ENCODE measurements at regions not wholly inside any gene's neighbourhood (a gene's known extent, or its start where the extent isn't known, plus 50 kb on each side); places are given as distances from the start of the nearest gene placed in this dataset.

DNA sequence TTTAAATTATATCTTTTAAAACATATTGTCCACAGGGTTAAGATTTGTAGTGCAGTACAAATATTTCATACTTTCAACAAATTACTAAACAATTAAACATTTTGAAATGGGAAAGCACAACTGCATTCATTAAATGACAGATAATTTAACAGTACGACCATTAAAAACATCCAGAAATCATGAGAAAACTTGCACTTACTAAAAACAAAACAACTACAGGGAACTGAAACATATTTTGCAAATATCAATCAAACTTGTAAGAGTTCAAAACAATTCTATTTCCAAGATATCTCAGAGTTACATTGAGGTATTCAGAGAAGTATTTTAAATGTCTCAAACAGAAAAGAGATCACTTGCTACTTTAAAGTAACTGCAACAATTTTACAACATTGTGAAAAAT lies 478.5 kb upstream of the PCDH10 start:
- Histone ChIP-seq H3K4me2 (ENCODE audit: low read length) (no peak overlapping the region), H3K9me2 (ENCODE audit: insufficient read depth) (0 out of 2 replicates have a peak, but pooled peaks cover 3% of the 10 kb centered on the region), H3K9me3 (ENCODE audit: control insufficient read depth in 1 of 2, insufficient read depth in 1 of 2, low read depth in 1 of 2, low read length in 2 of 2) (no peaks in the 10 kb centered on the region), H3K9ac (ENCODE audit: low read length) (no peak overlapping the region), H3K27ac (ENCODE audit: low read depth, low read length) (no peak overlapping the region), H3K79me2 (ENCODE audit: insufficient read depth, low read length) (no peaks in the 10 kb centered on the region), H3K4me1 (ENCODE audit: control insufficient read depth in 1 of 2, insufficient read depth in 2 of 2, low read length in 2 of 2) (no peaks in the 10 kb centered on the region), H3K36me3 (ENCODE audit: control insufficient read depth in 1 of 2, insufficient read depth in 2 of 2, low read length in 2 of 2) (no peaks in the 10 kb centered on the region; a peak in 1 of 4 replicates), H4K20me1 (ENCODE audit: insufficient read depth) (no peaks in the 10 kb centered on the region), H2AFZ (ENCODE audit: low read depth, low read length, poor library complexity, severe bottlenecking) (no peak overlapping the region), H3K4me3 (replicated peaks in 1 of 2; ENCODE audit: low read depth in 1 of 2, low read length in 2 of 2) (no peak overlapping the region), H3K27me3 (ENCODE audit: insufficient read depth, low read length) (no peaks in the 10 kb centered on the region)
- BruUV-seq (replicated peaks) = no TSS peak
- DNase-seq (ENCODE audit: low read depth, low spot score) (no peak), ATAC-seq (no peak)
- POLR2A ChIA-PET = no interaction called here
- TF ChIP-seq SRF (IDR thresholded peaks at IDR 0.05; ENCODE audit: low read depth) (no peak), CEBPB (IDR thresholded peaks at IDR 0.05; ENCODE audit: low read depth) (no peak), RAD21 (IDR thresholded peaks at IDR 0.05; ENCODE audit: low read depth) (no peak), SP1 (IDR thresholded peaks at IDR 0.05; ENCODE audit: low read depth) (no peak), POLR2A (IDR thresholded peaks at IDR 0.05; ENCODE audit: borderline replicate concordance, extremely low read depth, insufficient read depth, insufficient read length) (no peak), JUND (IDR thresholded peaks at IDR 0.05) (no peak)
- TF ChIP-seq, protein P1, sequence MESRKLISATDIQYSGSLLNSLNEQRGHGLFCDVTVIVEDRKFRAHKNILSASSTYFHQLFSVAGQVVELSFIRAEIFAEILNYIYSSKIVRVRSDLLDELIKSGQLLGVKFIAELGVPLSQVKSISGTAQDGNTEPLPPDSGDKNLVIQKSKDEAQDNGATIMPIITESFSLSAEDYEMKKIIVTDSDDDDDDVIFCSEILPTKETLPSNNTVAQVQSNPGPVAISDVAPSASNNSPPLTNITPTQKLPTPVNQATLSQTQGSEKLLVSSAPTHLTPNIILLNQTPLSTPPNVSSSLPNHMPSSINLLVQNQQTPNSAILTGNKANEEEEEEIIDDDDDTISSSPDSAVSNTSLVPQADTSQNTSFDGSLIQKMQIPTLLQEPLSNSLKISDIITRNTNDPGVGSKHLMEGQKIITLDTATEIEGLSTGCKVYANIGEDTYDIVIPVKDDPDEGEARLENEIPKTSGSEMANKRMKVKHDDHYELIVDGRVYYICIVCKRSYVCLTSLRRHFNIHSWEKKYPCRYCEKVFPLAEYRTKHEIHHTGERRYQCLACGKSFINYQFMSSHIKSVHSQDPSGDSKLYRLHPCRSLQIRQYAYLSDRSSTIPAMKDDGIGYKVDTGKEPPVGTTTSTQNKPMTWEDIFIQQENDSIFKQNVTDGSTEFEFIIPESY (IDR thresholded peaks at IDR 0.05; ENCODE audit: extremely low read depth, insufficient replicate concordance, low read length) = no peak
- TF ChIP-seq, protein P2, sequence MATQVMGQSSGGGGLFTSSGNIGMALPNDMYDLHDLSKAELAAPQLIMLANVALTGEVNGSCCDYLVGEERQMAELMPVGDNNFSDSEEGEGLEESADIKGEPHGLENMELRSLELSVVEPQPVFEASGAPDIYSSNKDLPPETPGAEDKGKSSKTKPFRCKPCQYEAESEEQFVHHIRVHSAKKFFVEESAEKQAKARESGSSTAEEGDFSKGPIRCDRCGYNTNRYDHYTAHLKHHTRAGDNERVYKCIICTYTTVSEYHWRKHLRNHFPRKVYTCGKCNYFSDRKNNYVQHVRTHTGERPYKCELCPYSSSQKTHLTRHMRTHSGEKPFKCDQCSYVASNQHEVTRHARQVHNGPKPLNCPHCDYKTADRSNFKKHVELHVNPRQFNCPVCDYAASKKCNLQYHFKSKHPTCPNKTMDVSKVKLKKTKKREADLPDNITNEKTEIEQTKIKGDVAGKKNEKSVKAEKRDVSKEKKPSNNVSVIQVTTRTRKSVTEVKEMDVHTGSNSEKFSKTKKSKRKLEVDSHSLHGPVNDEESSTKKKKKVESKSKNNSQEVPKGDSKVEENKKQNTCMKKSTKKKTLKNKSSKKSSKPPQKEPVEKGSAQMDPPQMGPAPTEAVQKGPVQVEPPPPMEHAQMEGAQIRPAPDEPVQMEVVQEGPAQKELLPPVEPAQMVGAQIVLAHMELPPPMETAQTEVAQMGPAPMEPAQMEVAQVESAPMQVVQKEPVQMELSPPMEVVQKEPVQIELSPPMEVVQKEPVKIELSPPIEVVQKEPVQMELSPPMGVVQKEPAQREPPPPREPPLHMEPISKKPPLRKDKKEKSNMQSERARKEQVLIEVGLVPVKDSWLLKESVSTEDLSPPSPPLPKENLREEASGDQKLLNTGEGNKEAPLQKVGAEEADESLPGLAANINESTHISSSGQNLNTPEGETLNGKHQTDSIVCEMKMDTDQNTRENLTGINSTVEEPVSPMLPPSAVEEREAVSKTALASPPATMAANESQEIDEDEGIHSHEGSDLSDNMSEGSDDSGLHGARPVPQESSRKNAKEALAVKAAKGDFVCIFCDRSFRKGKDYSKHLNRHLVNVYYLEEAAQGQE (IDR thresholded peaks at IDR 0.05; ENCODE audit: low read depth) = no peak
- TF ChIP-seq, protein P3, sequence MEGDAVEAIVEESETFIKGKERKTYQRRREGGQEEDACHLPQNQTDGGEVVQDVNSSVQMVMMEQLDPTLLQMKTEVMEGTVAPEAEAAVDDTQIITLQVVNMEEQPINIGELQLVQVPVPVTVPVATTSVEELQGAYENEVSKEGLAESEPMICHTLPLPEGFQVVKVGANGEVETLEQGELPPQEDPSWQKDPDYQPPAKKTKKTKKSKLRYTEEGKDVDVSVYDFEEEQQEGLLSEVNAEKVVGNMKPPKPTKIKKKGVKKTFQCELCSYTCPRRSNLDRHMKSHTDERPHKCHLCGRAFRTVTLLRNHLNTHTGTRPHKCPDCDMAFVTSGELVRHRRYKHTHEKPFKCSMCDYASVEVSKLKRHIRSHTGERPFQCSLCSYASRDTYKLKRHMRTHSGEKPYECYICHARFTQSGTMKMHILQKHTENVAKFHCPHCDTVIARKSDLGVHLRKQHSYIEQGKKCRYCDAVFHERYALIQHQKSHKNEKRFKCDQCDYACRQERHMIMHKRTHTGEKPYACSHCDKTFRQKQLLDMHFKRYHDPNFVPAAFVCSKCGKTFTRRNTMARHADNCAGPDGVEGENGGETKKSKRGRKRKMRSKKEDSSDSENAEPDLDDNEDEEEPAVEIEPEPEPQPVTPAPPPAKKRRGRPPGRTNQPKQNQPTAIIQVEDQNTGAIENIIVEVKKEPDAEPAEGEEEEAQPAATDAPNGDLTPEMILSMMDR (IDR thresholded peaks at IDR 0.05 in 2 of 3, conservative IDR thresholded peaks at IDR 0.05 in 1 of 3; ENCODE audit: borderline replicate concordance in 1 of 3, insufficient read depth in 1 of 3, low read depth in 2 of 3, low read length in 2 of 3) = no peak
- RAD21 ChIA-PET (ENCODE audit: low non-redundant PET in 1 of 2, low total read pairs in 2 of 2, uncharacterized antibody in 2 of 2, unreplicated experiment in 2 of 2) = no interaction called here
- CTCF ChIA-PET = no interaction called here
- intact Hi-C loops (cut with micrococcal nuclease) = no loop called here
